Upper lobe of left lung (tissue), 4 donors: ENCODE measurements at regions not wholly inside any gene's neighbourhood (a gene's known extent, or its start where the extent isn't known, plus 50 kb on each side); places are given as distances from the start of the nearest gene placed in this dataset.

ENCODE experiments used
- POLR2AphosphoS5 ChIP-seq, 2 donors: sonication (generic); formaldehyde crosslinking; IDR thresholded peaks; one replicate each; pipeline ENCODE4 v1.5.1; 2017; ENCODE audit warnings: antibody characterized with exemption in 2 of 2
- TF ChIP-seq, protein P1 (sequence below), 6 experiments: fragments of 450-650 bp in 4 of 6; fragments of 200-600 bp in 2 of 6; sonication (generic) in 2 of 6; IDR thresholded peaks; one replicate each; pipeline ENCODE4 v1.5.1; 2016 to 2019; ENCODE audit warnings: antibody characterized with exemption in 6 of 6

DNA sequence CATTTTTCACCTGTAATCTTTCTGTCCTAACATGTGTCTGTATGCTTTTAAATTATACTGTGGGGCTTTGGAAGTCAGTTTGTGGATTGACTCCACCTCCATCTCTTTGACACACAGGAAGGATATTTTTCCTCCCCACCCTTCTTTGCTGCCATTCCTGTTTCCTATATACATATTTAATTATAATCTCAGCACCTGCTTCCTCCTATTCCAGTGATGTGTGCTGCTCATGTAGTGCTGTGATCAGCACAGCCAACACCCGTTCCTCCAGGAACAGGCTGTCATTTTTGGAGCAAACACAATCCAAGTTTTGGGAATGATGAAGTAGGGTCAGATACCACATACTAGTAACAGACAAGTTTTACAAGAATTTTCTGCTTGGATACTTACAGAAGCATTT is 135.0 kb upstream of the PRPS1L1 start:
- TF ChIP-seq, protein P1, sequence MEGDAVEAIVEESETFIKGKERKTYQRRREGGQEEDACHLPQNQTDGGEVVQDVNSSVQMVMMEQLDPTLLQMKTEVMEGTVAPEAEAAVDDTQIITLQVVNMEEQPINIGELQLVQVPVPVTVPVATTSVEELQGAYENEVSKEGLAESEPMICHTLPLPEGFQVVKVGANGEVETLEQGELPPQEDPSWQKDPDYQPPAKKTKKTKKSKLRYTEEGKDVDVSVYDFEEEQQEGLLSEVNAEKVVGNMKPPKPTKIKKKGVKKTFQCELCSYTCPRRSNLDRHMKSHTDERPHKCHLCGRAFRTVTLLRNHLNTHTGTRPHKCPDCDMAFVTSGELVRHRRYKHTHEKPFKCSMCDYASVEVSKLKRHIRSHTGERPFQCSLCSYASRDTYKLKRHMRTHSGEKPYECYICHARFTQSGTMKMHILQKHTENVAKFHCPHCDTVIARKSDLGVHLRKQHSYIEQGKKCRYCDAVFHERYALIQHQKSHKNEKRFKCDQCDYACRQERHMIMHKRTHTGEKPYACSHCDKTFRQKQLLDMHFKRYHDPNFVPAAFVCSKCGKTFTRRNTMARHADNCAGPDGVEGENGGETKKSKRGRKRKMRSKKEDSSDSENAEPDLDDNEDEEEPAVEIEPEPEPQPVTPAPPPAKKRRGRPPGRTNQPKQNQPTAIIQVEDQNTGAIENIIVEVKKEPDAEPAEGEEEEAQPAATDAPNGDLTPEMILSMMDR (IDR thresholded peaks at IDR 0.05): no peak
- TF ChIP-seq POLR2AphosphoS5 (IDR thresholded peaks at IDR 0.05): no peak
